ENCODE measurements at regions not wholly inside any gene's neighbourhood (a gene's known extent, or its start where the extent isn't known, plus 50 kb on each side); places are given as distances from the start of the nearest gene placed in this dataset.

- TF ChIP-seq GABPA (IDR thresholded peaks at IDR 0.05; ENCODE audit: low read depth) (no peak), CTCF (IDR thresholded peaks at IDR 0.05; ENCODE audit: insufficient read depth, low read length) (no peak), REST (IDR thresholded peaks at IDR 0.05; ENCODE audit: insufficient replicate concordance, low read depth) (no peak), POLR2AphosphoS5 (IDR thresholded peaks at IDR 0.05; ENCODE audit: low read depth) (no peak), SPI1 (IDR thresholded peaks at IDR 0.05; ENCODE audit: borderline replicate concordance, low read depth) (no peak)
These were observed 687.3 kb downstream of the CDH11 start for GRCh38 chr16:64434526-64435069.

Measured in HL-60 (cell line).